ENCODE measurements at regions not wholly inside any gene's neighbourhood (a gene's known extent, or its start where the extent isn't known, plus 50 kb on each side); places are given as distances from the start of the nearest gene placed in this dataset.
"Not testable (repeated sequence)": the region's sequence is repeated elsewhere in the genome, so short reads cannot be mapped to it uniquely, and the experiment has no call there.

- no peak for DNase-seq (ENCODE audit: low spot score in 2 of 2, unreplicated experiment in 2 of 2)
- Mint-ChIP-seq H3K36me3 (no peaks in the 10 kb centered on the region), H3K27me3 (ENCODE audit: low read depth) (no peaks in the 10 kb centered on the region), H3K4me1 (no peaks in the 10 kb centered on the region), H3K4me3 (no peak overlapping the region), H3K27ac (no peak overlapping the region), H3K9me3 (peaks cover 24% of the 10 kb centered on the region)
- no peak for TF ChIP-seq CTCF (IDR thresholded peaks at IDR 0.05; ENCODE audit: unreplicated experiment)
These were observed 94.6 kb upstream of the CASK start for GRCh38 chrX:42017971-42018370.

DNA sequence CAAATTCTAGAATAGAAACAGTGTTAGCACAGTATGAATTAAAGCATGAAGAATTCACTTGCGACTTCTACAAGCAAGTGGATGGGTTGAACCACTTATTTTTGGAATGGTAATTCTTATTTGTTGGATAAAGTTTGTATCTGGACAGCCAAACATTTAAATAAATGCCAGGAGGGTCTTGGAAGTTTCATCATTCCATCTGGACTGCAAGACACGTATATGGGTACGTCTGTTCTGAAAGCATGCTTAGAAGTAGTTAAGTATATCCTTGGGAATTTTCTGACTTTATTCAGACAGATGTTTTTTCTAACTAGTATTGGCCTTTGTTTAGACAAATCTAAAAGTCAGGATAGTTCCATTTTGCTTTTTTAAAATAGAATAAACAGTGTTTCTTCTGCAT lies 77.5 kb upstream of the CASK start:
- Mint-ChIP-seq H3K4me1 (no peaks in the 10 kb centered on the region), H3K9me3 (peaks cover 34% of the 10 kb centered on the region), H3K36me3 (no peaks in the 10 kb centered on the region), H3K27ac (no peak overlapping the region), H3K4me3 (no peak overlapping the region), H3K27me3 (ENCODE audit: low read depth) (no peaks in the 10 kb centered on the region)
- TF ChIP-seq CTCF (IDR thresholded peaks at IDR 0.05; ENCODE audit: unreplicated experiment): no peak
- no peak for DNase-seq (ENCODE audit: low spot score in 2 of 2, unreplicated experiment in 2 of 2)

DNA sequence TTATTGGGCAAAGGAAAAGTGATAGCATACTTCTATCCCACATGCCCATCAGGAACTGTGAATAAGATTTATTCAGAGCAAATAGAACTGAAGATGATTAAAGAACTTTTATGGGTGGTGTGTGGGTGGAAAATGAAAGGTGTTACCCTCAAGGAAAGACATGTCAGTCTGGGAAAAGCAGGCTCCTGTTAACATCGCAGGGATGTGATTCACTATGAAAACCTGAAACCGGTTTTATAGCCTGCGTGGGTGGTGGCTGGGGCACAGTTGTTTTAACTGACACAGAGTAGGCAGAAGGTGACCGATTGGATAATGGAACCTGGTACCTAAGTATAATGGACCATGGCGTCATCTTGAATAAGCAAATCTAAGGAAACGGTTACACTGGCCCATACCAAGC lies 61.3 kb upstream of the CASK start:
- Mint-ChIP-seq H3K4me3 (no peak overlapping the region), H3K9me3 (peaks cover 48% of the 10 kb centered on the region), H3K4me1 (no peaks in the 10 kb centered on the region), H3K27me3 (ENCODE audit: low read depth) (no peaks in the 10 kb centered on the region), H3K36me3 (no peaks in the 10 kb centered on the region), H3K27ac (no peak overlapping the region)
- no peak for DNase-seq (ENCODE audit: low spot score in 2 of 2, unreplicated experiment in 2 of 2)
- no peak for TF ChIP-seq CTCF (IDR thresholded peaks at IDR 0.05; ENCODE audit: unreplicated experiment)

DNA sequence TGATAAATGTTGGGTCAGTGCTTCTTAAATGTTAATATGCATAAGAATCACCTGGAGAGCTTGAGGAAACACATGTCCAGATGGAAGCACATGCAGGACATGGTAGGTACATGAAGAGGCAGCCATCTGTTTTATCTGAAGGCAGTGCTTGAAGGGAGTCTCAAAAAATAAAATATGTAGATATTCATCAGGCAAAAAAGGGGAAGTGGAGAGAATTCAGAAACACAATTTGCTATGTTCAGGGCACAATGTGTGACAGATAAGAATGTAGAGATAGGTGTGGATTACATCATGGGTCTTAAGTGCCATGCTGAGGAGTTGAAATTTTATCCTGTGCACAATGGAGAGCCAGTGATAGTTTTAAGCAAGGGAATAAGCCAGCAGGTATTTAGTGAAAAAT lies 59.6 kb upstream of the CASK start:
- no peaks in the 10 kb centered on the region for H3K36me3 Mint-ChIP-seq
- peaks cover 55% of the 10 kb centered on the region for H3K9me3 Mint-ChIP-seq
- no peak overlapping the region for H3K27ac Mint-ChIP-seq
- no peak for DNase-seq (ENCODE audit: low spot score in 2 of 2, unreplicated experiment in 2 of 2)
- no peak overlapping the region for H3K4me3 Mint-ChIP-seq
- no peaks in the 10 kb centered on the region for H3K4me1 Mint-ChIP-seq
- no peaks in the 10 kb centered on the region for H3K27me3 Mint-ChIP-seq (ENCODE audit: low read depth)
- TF ChIP-seq CTCF (IDR thresholded peaks at IDR 0.05; ENCODE audit: unreplicated experiment): no peak

DNA sequence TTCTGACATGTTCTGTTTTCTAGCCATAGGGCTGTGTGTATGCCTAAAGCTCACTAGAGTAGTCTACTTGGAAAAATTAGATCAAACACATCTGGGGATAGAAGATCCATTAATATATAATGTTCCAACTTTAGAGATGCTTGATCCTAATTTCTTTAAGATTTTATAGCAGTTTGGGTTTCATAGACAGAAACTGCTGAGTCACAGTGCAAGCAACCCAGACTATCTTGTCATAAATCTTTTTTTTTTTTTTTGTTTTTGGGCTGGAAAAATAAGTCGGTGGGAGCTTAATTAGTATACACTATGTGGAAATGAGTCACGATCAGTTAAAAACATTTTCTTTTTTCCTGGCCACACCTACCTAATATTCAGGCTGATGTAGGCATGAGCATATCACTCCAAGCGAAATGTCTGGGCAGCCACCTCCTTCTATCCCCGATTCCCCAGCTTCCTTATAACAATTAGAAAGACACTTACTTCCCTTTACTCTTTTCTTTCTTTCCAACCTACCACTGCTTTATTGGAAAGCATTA lies 58.2 kb upstream of the CASK start:
- no peak for DNase-seq (ENCODE audit: low spot score in 2 of 2, unreplicated experiment in 2 of 2)
- H3K27me3 Mint-ChIP-seq (ENCODE audit: low read depth): no peaks in the 10 kb centered on the region
- H3K36me3 Mint-ChIP-seq: no peaks in the 10 kb centered on the region
- peaks cover 46% of the 10 kb centered on the region for H3K9me3 Mint-ChIP-seq
- no peaks in the 10 kb centered on the region for H3K4me1 Mint-ChIP-seq
- no peak overlapping the region for H3K4me3 Mint-ChIP-seq
- H3K27ac Mint-ChIP-seq: no peak overlapping the region
- no peak for TF ChIP-seq CTCF (IDR thresholded peaks at IDR 0.05; ENCODE audit: unreplicated experiment)

DNA sequence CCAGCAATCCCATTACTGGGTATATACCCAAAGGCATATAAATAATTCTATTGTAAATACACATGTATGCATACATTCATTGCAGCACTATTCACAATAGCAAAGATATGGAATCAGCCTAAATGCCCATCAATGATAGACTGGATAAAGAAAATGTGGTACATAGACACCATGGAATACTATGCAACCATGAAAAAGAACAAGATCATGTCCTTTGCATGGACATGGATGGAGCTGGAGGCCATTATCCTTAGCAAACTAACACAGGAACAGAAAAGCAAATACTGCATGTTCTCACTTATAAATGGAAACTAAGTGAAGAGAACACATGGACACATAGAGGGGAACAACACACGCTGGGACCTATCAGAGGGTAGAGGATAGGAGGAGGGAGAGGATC lies 51.3 kb upstream of the CASK start:
- H3K4me3 Mint-ChIP-seq; H3K27me3 Mint-ChIP-seq (ENCODE audit: low read depth); H3K27ac Mint-ChIP-seq; H3K36me3 Mint-ChIP-seq; H3K4me1 Mint-ChIP-seq; DNase-seq (ENCODE audit: low spot score in 2 of 2, unreplicated experiment in 2 of 2): not testable (repeated sequence)
- peaks cover 49% of the 10 kb centered on the region for H3K9me3 Mint-ChIP-seq

Data from mesothelial cell of epicardium (in vitro differentiated cells).